ENCODE measurements at regions not wholly inside any gene's neighbourhood (a gene's known extent, or its start where the extent isn't known, plus 50 kb on each side); places are given as distances from the start of the nearest gene placed in this dataset.

- TF ChIP-seq, protein P1, sequence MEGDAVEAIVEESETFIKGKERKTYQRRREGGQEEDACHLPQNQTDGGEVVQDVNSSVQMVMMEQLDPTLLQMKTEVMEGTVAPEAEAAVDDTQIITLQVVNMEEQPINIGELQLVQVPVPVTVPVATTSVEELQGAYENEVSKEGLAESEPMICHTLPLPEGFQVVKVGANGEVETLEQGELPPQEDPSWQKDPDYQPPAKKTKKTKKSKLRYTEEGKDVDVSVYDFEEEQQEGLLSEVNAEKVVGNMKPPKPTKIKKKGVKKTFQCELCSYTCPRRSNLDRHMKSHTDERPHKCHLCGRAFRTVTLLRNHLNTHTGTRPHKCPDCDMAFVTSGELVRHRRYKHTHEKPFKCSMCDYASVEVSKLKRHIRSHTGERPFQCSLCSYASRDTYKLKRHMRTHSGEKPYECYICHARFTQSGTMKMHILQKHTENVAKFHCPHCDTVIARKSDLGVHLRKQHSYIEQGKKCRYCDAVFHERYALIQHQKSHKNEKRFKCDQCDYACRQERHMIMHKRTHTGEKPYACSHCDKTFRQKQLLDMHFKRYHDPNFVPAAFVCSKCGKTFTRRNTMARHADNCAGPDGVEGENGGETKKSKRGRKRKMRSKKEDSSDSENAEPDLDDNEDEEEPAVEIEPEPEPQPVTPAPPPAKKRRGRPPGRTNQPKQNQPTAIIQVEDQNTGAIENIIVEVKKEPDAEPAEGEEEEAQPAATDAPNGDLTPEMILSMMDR (IDR thresholded peaks at IDR 0.05; ENCODE audit: low read depth, low read length, missing control alignments) = no peak
- H3K4me3 ChIP-seq (ENCODE audit: low read depth, low read length) = no peak overlapping the region
- no peak for DNase-seq (ENCODE audit: low read depth)
Measured at GRCh38 chr14:22190411-22191191, 398.4 kb downstream of the DAD1 start.

GRCh38 chr14:22189881-22190280 lies 399.1 kb downstream of the DAD1 start:
- TF ChIP-seq, protein P1 (IDR thresholded peaks at IDR 0.05; ENCODE audit: low read depth, low read length, missing control alignments) = no peak
- no peak for DNase-seq (ENCODE audit: low read depth)
- H3K4me3 ChIP-seq (ENCODE audit: low read depth, low read length) = no peak overlapping the region

DNA sequence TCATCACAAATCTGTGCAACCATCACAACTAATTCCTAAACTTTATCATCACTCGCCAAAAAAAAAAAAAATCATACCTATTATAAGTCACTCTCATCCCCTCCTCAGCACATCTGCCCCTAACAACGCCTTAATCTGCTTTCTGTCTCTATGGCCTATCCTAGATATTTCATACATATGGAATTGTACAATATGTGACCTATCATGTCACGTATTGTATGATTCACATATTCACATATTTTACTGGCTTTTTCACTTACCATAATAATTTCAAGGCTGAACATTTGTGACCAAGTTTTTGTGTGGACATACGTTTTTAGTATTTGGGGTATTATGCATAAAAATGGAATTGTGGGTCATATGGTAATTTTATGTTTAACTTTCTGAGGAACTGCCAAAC lies 400.7 kb downstream of the DAD1 start:
- H3K4me3 ChIP-seq (ENCODE audit: low read depth, low read length) = no peak overlapping the region
- no peak for DNase-seq (ENCODE audit: low read depth)
- TF ChIP-seq, protein P1 (IDR thresholded peaks at IDR 0.05; ENCODE audit: low read depth, low read length, missing control alignments) = no peak

DNA sequence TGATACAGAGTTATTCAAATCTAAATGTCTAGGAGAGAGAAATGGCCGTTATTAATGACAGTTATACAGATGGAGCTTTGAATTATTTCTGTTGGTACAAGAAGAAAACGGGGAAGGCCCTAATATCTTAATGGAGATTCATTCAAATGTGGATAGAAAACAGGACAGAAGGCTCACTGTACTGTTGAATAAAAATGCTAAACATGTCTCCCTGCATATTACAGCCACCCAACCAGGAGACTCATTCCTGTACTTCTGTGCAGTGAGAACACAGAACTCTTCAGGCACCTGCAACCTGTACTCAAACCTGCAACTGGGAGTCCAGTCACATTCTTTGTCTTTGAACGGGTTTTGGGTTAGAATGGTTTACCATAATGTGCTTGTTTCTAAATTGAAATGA lies 403.2 kb downstream of the DAD1 start:
- TF ChIP-seq, protein P1 (IDR thresholded peaks at IDR 0.05; ENCODE audit: low read depth, low read length, missing control alignments) = no peak
- no peak overlapping the region for H3K4me3 ChIP-seq (ENCODE audit: low read depth, low read length)
- DNase-seq (ENCODE audit: low read depth) = no peak

DNA sequence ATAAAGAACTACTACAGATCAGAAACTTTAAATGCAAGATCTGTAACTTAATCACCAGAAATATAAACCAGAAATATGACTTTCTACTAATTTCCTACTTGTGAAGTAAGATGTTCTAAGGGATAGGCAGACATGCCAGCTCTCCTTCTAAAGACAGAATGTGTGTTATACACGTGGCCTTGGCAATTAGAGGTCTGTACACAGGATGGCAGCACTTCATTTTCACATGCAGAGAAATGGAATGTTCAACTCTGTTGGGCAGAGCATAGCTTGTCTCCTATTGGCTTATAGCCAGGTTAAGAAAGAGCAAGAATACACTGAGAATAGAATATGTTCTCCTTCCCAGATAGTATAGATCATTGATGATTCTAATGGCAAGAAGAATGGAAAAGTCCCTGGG lies 403.8 kb downstream of the DAD1 start:
- TF ChIP-seq, protein P1 (IDR thresholded peaks at IDR 0.05; ENCODE audit: low read depth, low read length, missing control alignments) = no peak
- no peak overlapping the region for H3K4me3 ChIP-seq (ENCODE audit: low read depth, low read length)
- DNase-seq (ENCODE audit: low read depth) = no peak

DNA sequence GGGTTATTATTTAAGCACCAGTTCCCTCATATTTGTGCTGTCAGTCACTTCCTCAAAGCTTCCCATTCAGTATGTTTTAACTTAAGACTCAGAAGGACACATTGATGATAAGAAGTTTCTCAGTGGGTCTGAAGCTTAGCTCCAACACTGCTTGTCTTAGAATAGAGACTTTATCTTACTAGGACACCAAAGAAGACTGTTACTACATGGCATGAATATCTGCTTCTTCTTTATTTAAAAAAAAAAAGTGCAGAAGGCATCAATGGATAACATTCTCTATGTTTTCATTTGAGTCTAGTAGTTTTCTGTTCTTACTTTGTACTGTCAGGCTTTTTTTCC lies 404.2 kb downstream of the DAD1 start:
- no peak for DNase-seq (ENCODE audit: low read depth)
- TF ChIP-seq, protein P1 (IDR thresholded peaks at IDR 0.05; ENCODE audit: low read depth, low read length, missing control alignments) = no peak
- no peak overlapping the region for H3K4me3 ChIP-seq (ENCODE audit: low read depth, low read length)

Measured in GM12864 (cell line).